ENCODE measurements at regions not wholly inside any gene's neighbourhood (a gene's known extent, or its start where the extent isn't known, plus 50 kb on each side); places are given as distances from the start of the nearest gene placed in this dataset.

DNA sequence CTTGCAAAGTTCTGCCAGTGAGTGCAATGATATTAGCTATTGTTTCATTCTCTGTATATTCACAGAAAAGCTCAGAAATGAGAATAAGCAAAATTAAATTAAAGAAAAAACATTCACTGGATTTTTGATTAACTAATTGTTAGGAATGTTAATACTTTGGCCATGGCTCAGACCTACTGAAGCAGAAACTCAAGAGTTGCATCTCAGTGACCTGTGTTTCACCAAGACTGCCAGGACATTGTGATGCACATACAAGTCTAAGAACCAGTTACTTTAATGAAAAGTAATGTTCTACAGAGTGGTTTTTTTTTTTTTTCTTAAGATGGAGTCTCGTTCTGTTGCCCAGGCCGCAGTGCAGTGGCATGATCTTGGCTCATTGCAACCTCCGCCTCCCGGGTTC, 464.9 kb upstream of the NMUR2 start:
- H3K4me1 Mint-ChIP-seq (ENCODE audit: low read depth), result no peaks in the 10 kb centered on the region
- CTCF ChIA-PET, result no interaction called here
- no peak for DNase-seq
- H3K27ac Mint-ChIP-seq, result no peak overlapping the region
- H3K27me3 Mint-ChIP-seq (ENCODE audit: low read depth), result no peaks in the 10 kb centered on the region
- peaks cover 3% of the 10 kb centered on the region for H3K9me3 Mint-ChIP-seq
- no peaks in the 10 kb centered on the region for H3K36me3 Mint-ChIP-seq (ENCODE audit: low read depth)
- intact Hi-C loops (cut with micrococcal nuclease), result no loop called here
- H3K4me3 Mint-ChIP-seq, result no peak overlapping the region

DNA sequence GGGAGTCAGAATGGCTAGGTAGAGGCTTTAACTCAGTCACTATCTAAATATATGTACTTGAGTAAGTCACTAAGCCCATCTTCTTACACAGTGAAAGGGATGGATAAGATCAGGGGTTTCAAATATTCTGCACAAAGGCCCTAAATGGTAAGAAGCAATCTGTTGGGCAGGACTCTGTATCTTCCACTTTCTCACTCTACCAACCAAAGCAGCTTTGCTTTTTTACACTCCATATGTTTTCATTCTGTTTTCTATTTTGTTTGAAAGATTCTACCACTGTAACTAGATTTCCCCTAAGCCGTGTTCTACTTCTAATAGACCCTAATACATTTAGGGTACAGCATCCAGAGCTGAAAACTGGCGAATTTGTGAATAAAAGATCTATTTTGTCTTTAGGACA, 477.5 kb upstream of the NMUR2 start:
- H3K27ac Mint-ChIP-seq, result no peak overlapping the region
- H3K4me3 Mint-ChIP-seq, result no peak overlapping the region
- CTCF ChIA-PET, result no interaction called here
- no peaks in the 10 kb centered on the region for H3K4me1 Mint-ChIP-seq (ENCODE audit: low read depth)
- no peak for DNase-seq
- intact Hi-C loops (cut with micrococcal nuclease), result no loop called here
- no peaks in the 10 kb centered on the region for H3K27me3 Mint-ChIP-seq (ENCODE audit: low read depth)
- H3K36me3 Mint-ChIP-seq (ENCODE audit: low read depth), result no peaks in the 10 kb centered on the region
- H3K9me3 Mint-ChIP-seq, result peaks cover 7% of the 10 kb centered on the region

DNA sequence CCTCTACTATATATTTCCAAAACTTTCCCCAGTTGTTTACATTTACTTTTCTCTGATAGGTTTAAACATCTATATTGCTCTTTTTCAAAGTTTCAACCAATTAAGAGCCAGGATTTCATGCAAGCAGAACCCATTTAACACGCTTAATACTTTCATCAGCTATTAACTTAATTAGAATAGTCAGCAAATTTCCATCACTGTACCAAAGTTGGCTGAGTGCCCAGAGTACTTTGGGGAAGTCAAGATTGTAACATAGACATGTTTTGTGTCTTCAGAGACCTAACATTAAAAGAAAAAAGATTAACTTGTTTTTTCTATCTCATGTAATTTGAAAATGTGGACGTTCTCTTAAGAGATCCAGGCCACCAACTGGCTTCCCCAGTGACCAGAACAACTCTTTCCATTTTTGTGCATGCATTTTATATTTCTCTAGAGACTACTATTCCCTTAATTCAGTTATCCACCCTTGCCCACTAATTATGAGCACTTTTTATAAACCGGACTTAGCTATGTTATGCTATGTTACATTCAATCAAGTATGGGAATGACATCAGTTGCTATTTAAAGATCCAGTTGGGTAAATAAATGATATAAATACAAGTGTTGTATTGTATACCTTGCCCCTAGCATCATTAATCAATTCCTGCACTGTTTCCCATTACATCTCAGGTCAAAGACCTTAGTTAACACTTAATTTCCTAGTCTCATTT, 478.1 kb upstream of the NMUR2 start:
- no peak overlapping the region for H3K4me3 Mint-ChIP-seq

DNA sequence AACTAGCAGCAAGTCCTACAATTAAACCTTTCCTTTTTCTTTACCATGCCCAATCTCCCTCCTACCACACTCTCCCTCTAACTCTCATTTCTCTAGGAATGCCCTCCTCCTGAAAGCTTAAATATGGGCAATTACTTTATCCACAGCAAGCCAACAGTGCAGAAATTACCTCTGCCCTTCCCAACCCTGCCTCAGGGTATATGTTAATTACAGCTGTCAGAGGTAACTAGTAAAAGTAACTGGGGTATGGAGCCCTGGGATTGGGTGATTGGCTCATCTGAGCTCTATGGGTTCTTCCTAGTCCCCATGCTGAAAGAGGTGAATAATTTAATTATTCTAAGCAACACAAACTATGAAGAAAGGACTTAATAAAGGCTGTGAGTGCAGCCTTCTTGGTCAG, 478.9 kb upstream of the NMUR2 start:
- H3K27me3 Mint-ChIP-seq (ENCODE audit: low read depth), result no peaks in the 10 kb centered on the region
- intact Hi-C loops (cut with micrococcal nuclease), result no loop called here
- no peak overlapping the region for H3K27ac Mint-ChIP-seq
- no peaks in the 10 kb centered on the region for H3K36me3 Mint-ChIP-seq (ENCODE audit: low read depth)
- CTCF ChIA-PET, result no interaction called here
- H3K4me3 Mint-ChIP-seq, result no peak overlapping the region
- peaks cover 5% of the 10 kb centered on the region for H3K9me3 Mint-ChIP-seq
- DNase-seq, result no peak
- H3K4me1 Mint-ChIP-seq (ENCODE audit: low read depth), result no peaks in the 10 kb centered on the region

More for the DNA sequence above, 478.1 kb upstream of the NMUR2 start:
- Mint-ChIP-seq H3K36me3 (ENCODE audit: low read depth) (no peaks in the 10 kb centered on the region), H3K27ac (no peak overlapping the region), H3K9me3 (peaks cover 7% of the 10 kb centered on the region), H3K4me1 (ENCODE audit: low read depth) (no peaks in the 10 kb centered on the region), H3K27me3 (ENCODE audit: low read depth) (no peaks in the 10 kb centered on the region)
- DNase-seq, result no peak
- CTCF ChIA-PET, result no interaction called here
- intact Hi-C loops (cut with micrococcal nuclease), result no loop called here

DNA sequence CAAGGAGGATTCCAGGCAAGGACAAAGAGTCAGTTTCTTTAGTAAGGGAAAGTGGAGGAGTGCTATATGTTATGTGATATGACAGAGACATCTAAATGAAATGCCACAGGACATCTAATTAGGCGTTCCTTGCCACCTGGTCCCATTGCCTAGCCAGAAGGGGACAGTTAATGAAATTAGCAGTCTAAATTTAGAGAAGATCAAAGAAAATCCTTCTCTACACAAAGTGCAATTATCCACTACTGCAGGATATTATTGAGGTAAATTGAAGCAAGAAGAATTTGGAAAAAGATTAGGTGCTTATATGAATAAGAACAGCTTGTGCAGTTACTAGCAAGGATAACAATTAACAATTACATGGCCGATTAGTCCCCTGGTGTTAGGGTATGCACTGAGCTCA, 495.3 kb upstream of the NMUR2 start:
- H3K4me3 Mint-ChIP-seq, result no peak overlapping the region

DNA sequence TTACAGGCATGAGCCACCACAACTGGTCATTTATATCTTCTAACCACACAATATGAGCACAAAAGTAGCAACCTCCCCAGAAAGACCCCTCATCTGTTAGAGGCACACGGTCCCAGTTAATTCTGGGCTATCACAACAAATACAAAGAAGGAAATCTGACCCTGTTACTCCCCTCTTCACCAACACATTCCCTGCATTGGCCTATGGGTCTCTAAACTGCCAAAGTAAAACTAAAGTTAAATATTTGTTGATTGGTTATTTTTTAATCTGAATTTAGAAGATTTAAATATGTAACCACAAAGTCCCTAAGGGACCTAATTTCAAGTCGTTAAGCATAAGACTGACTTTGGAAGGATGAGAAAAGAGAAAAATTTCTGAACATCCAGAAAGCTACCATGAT, 496.7 kb upstream of the NMUR2 start:
- no peaks in the 10 kb centered on the region for H3K4me1 Mint-ChIP-seq (ENCODE audit: low read depth)
- no peaks in the 10 kb centered on the region for H3K36me3 Mint-ChIP-seq (ENCODE audit: low read depth)
- DNase-seq, result no peak
- no peak overlapping the region for H3K27ac Mint-ChIP-seq
- H3K9me3 Mint-ChIP-seq, result no peaks in the 10 kb centered on the region
- CTCF ChIA-PET, result no interaction called here
- intact Hi-C loops (cut with micrococcal nuclease), result no loop called here
- no peaks in the 10 kb centered on the region for H3K27me3 Mint-ChIP-seq (ENCODE audit: low read depth)
- no peak overlapping the region for H3K4me3 Mint-ChIP-seq

More for the DNA sequence above, 495.3 kb upstream of the NMUR2 start:
- no peaks in the 10 kb centered on the region for H3K9me3 Mint-ChIP-seq
- no peak for DNase-seq
- intact Hi-C loops (cut with micrococcal nuclease), result no loop called here
- no peak overlapping the region for H3K27ac Mint-ChIP-seq
- CTCF ChIA-PET, result no interaction called here
- no peaks in the 10 kb centered on the region for H3K27me3 Mint-ChIP-seq (ENCODE audit: low read depth)
- H3K36me3 Mint-ChIP-seq (ENCODE audit: low read depth), result no peaks in the 10 kb centered on the region
- no peaks in the 10 kb centered on the region for H3K4me1 Mint-ChIP-seq (ENCODE audit: low read depth)

DNA sequence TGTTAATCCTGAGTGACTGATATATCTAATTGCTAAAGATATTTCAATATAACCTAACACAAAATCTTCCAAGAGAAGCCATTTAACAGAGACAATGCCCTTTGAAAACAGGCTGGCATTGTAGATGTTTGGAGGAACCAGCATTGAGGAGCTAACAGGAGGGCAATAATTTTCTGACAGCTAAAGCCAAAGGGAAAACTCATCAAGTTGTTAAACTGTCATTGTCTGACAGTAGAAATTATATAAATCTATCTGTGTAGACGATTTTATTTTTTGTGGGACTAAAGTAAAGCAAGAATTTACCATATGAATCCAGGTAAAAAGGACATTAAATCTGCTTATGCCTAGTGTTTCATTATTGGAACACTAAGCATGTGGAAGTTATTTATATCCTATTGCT, 500.2 kb upstream of the NMUR2 start:
- Mint-ChIP-seq H3K27me3 (ENCODE audit: low read depth) (no peaks in the 10 kb centered on the region), H3K36me3 (ENCODE audit: low read depth) (no peaks in the 10 kb centered on the region), H3K9me3 (peaks cover 3% of the 10 kb centered on the region), H3K4me1 (ENCODE audit: low read depth) (no peaks in the 10 kb centered on the region), H3K27ac (no peak overlapping the region), H3K4me3 (no peak overlapping the region)
- CTCF ChIA-PET, result no interaction called here
- intact Hi-C loops (cut with micrococcal nuclease), result no loop called here
- no peak for DNase-seq

DNA sequence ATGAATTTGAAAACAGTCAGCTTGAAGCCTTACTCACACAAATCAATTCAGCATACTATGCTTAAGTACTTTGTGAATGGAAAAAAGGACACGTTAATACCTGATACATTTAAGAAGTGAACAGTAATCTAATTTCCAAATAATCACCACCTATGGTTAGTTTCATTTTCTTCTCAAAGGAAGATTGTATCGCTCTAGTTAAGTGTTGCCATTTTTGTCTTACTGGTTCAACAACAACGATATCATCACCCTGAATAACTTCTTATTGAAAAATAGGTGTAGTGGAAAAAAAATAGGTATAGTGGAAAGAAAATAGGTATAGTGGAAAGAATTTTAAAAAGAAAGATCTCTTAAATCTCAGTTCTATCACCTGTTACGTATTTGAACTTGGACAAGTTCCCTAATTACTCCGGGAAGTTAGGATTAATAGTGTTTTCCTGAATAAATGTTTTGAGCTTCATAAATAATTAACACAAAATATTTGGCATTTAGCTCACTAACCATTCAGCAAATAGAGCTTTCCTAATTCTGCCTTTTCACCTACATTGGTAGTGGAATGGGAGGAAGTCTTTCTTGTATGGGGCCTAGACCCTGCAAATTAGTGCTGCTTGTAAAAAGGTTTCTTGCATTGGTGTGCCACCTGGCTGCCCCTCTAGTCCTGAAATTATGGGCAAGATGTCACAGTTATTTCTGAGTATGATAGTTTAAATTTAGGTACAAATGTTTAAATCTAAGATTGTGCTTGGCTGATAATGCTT, 502.6 kb upstream of the NMUR2 start:
- H3K4me1 Mint-ChIP-seq (ENCODE audit: low read depth), result no peaks in the 10 kb centered on the region
- no peaks in the 10 kb centered on the region for H3K36me3 Mint-ChIP-seq (ENCODE audit: low read depth)
- H3K27ac Mint-ChIP-seq, result no peak overlapping the region
- DNase-seq, result no peak
- CTCF ChIA-PET, result no interaction called here
- H3K9me3 Mint-ChIP-seq, result peaks cover 9% of the 10 kb centered on the region
- no peaks in the 10 kb centered on the region for H3K27me3 Mint-ChIP-seq (ENCODE audit: low read depth)
- intact Hi-C loops (cut with micrococcal nuclease), result no loop called here
- H3K4me3 Mint-ChIP-seq, result no peak overlapping the region

DNA sequence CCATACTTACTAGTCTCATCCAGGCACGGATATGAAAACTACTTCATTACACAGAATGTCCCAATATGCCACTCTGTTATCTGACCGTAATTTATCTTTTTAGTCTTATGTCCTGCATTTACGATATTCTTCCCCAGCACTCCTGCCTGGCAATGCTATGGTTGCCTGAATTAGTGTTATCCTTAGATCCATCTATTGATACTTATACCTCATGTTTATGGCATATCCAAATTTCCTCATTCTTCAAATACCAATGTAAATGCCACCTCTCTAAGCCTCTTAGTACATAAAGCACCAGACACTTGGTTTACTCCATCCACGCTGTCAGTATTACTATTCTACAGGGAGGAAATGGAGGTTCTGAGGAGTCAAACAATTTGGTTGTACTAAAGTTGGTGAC, 507.8 kb upstream of the NMUR2 start:
- Mint-ChIP-seq H3K27me3 (ENCODE audit: low read depth) (no peaks in the 10 kb centered on the region), H3K27ac (no peak overlapping the region), H3K4me3 (no peak overlapping the region), H3K4me1 (ENCODE audit: low read depth) (no peaks in the 10 kb centered on the region), H3K9me3 (peaks cover 9% of the 10 kb centered on the region), H3K36me3 (ENCODE audit: low read depth) (no peaks in the 10 kb centered on the region)
- intact Hi-C loops (cut with micrococcal nuclease), result no loop called here
- CTCF ChIA-PET, result no interaction called here
- DNase-seq, result no peak

DNA sequence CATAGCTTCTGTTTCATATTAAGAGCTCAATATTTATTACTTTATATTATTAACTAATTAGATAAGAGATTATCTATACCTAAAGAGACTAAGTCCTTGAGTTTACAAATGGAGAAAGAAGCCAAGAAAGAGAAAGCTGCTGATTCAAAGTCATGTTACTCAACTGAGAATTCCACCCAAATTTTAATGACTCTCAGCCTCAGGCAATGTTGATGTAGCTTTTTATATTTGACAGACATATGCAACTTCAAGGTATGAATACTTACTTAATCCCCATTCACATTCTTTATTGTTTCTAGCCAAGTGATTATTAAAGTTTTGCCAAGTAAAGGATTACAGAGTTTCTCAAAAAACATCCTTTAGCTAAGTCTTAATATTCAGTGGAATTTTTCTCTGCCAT, 527.5 kb upstream of the NMUR2 start:
- Mint-ChIP-seq H3K9me3 (peaks cover 2% of the 10 kb centered on the region), H3K4me3 (no peak overlapping the region), H3K36me3 (ENCODE audit: low read depth) (no peaks in the 10 kb centered on the region), H3K27me3 (ENCODE audit: low read depth) (no peaks in the 10 kb centered on the region), H3K27ac (no peak overlapping the region), H3K4me1 (ENCODE audit: low read depth) (no peaks in the 10 kb centered on the region)
- DNase-seq, result no peak
- CTCF ChIA-PET, result no interaction called here
- intact Hi-C loops (cut with micrococcal nuclease), result no loop called here

DNA sequence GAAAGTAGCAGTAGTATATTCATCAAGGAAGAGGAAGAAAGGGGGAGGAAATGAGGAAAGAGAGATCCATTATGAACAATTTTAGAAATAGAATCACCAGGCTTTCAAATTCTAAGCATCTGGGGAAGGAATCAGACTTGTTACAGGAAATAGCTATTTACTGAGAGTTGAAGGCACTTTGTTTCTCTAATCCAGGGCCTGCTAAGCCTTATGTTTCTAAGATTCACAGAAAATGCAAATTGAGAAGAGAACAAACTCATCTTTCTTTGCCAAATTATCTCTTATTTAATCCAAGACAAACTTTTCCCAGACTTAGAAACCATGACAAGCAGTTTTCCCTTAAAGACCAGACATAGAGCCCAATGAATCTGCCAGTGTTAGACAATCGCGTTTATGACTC, 528.0 kb upstream of the NMUR2 start:
- H3K27ac Mint-ChIP-seq, result no peak overlapping the region
- intact Hi-C loops (cut with micrococcal nuclease), result no loop called here
- H3K36me3 Mint-ChIP-seq (ENCODE audit: low read depth), result no peaks in the 10 kb centered on the region
- no peak overlapping the region for H3K4me3 Mint-ChIP-seq
- peaks cover 7% of the 10 kb centered on the region for H3K9me3 Mint-ChIP-seq
- CTCF ChIA-PET, result no interaction called here
- H3K27me3 Mint-ChIP-seq (ENCODE audit: low read depth), result no peaks in the 10 kb centered on the region
- no peaks in the 10 kb centered on the region for H3K4me1 Mint-ChIP-seq (ENCODE audit: low read depth)
- no peak for DNase-seq

DNA sequence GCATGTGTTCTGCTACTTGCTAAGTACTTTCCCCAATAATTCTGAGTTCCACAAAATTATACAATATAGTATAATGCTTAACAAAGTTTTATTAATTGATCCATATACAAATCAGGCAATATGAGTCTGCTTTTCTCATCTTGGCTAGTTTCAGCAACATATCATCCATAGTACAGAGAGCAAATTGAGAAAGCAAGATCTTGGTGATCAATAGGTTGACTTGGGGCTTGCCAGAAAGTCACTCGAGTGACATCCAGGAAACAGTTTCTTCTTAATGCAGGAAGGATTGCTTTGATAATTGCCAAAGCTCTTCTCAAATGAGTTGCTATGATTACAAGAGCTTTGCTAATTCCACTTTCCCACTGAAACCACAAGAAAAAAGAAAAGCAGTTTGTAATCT, 533.6 kb upstream of the NMUR2 start:
- H3K4me1 Mint-ChIP-seq (ENCODE audit: low read depth), result no peaks in the 10 kb centered on the region
- intact Hi-C loops (cut with micrococcal nuclease), result no loop called here
- H3K27me3 Mint-ChIP-seq (ENCODE audit: low read depth), result no peaks in the 10 kb centered on the region
- no peak for DNase-seq
- no peaks in the 10 kb centered on the region for H3K36me3 Mint-ChIP-seq (ENCODE audit: low read depth)
- CTCF ChIA-PET, result no interaction called here
- peaks cover 10% of the 10 kb centered on the region for H3K9me3 Mint-ChIP-seq
- no peak overlapping the region for H3K27ac Mint-ChIP-seq
- H3K4me3 Mint-ChIP-seq, result no peak overlapping the region

DNA sequence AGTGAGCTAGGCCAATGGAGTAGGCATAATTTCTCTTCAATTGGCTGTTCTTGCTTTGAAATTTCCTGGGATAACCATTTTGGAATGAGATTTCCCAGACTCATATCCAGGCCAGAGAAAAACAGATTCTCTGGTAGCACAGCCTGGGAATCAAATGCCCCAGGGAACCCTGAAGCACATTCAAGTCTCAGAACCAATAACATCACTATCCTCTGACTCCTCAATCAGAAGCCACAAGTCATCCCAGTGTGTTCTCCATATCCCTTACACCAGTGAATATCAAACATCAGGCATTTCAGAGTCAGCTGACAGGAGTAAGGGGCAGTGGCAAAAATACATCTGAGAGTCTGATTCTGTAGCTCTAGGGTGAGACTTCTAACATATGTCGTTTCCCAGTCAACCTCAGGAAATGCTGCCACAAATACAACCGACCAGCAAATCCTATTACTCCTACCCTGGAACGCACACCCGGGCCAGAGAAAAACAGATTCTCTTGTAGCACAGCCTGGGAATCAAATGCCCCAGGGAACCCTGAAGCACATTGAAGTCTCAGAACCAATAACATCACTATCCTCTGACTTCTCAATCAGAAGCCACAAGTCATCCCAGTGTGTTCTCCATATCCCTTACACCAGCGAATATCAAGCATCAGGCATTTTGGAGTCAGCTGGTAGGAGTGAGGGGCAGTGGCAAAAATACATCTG, 537.7 kb upstream of the NMUR2 start:
- no peak for DNase-seq
- Mint-ChIP-seq H3K4me3 (no peak overlapping the region), H3K27me3 (ENCODE audit: low read depth) (no peaks in the 10 kb centered on the region), H3K4me1 (ENCODE audit: low read depth) (no peaks in the 10 kb centered on the region), H3K27ac (no peak overlapping the region), H3K9me3 (peaks cover 8% of the 10 kb centered on the region), H3K36me3 (ENCODE audit: low read depth) (no peaks in the 10 kb centered on the region)
- CTCF ChIA-PET, result no interaction called here
- intact Hi-C loops (cut with micrococcal nuclease), result no loop called here

All from activated naive CD4-positive, alpha-beta T cell treated with anti-CD3 and anti-CD28 coated beads for 36 hours (primary cell).